ENCODE measurements at regions not wholly inside any gene's neighbourhood (a gene's known extent, or its start where the extent isn't known, plus 50 kb on each side); places are given as distances from the start of the nearest gene placed in this dataset.

DNA sequence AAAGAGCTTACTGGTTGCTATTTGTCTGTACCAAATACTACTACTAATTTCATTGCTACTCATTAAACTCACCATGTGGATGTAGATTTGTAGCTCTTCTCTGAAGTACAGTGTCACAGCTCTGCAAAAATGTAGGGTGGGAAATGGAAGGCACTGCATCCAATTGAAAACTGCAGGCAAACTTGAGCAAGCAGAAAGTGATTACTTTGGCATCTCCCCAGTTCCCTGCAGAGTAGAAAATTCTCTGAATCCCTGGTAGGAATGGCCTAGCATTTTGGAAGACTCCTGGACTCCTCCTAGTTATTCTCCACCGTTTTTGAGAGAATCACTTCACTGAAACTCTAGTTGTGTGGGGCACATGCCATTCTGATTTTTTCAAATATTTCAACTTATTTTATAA, 239.1 kb downstream of the DIO2 start:
- no peak for DNase-seq (ENCODE audit: low read depth)
- H3K4me3 ChIP-seq (ENCODE audit: low read depth, low read length): no peak overlapping the region
- TF ChIP-seq, protein P1, sequence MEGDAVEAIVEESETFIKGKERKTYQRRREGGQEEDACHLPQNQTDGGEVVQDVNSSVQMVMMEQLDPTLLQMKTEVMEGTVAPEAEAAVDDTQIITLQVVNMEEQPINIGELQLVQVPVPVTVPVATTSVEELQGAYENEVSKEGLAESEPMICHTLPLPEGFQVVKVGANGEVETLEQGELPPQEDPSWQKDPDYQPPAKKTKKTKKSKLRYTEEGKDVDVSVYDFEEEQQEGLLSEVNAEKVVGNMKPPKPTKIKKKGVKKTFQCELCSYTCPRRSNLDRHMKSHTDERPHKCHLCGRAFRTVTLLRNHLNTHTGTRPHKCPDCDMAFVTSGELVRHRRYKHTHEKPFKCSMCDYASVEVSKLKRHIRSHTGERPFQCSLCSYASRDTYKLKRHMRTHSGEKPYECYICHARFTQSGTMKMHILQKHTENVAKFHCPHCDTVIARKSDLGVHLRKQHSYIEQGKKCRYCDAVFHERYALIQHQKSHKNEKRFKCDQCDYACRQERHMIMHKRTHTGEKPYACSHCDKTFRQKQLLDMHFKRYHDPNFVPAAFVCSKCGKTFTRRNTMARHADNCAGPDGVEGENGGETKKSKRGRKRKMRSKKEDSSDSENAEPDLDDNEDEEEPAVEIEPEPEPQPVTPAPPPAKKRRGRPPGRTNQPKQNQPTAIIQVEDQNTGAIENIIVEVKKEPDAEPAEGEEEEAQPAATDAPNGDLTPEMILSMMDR (conservative IDR thresholded peaks at IDR 0.05; ENCODE audit: low read depth, low read length): no peak

DNA sequence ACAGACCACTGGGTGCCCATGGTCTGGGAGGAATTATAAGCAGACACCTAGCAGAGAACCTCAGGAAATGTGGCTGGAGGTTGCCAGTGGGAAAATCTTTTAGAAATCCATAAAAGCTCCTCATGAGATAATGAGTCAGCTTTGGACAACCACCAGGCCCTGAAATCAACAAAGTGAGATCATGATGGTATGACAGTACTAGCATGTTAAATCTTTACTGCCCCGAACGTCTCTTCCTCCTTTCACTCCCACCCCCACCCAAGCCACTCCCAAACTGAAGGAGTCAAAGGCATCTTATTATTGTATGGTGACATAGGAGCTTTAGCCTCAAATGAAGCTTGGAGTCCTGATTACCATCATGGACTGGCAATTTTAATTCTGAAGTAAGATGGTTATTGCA, 240.0 kb downstream of the DIO2 start:
- no peak for DNase-seq (ENCODE audit: low read depth)
- no peak overlapping the region for H3K4me3 ChIP-seq (ENCODE audit: low read depth, low read length)
- TF ChIP-seq, protein P1 (conservative IDR thresholded peaks at IDR 0.05; ENCODE audit: low read depth, low read length): no peak

DNA sequence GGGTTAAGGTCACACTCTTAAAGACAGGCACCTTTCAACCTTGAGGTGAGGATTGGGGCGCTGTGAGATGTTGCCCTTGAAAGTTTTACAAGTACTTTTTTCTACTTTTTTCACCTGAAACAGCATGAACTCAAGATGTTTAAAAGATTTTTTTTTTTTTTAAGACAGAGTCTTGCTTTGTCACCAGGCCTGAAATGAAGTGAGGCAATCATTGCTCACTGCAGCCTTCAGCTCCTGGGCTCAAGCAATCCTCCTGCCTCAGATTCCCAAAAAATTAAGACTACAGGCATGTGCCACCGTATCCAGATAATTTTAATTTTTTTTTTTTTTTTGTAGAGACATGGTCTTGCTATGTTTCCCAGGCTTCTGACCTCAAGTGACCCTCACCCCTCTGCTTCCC, 243.9 kb downstream of the DIO2 start:
- TF ChIP-seq, protein P1 (conservative IDR thresholded peaks at IDR 0.05; ENCODE audit: low read depth, low read length): no peak
- no peak for DNase-seq (ENCODE audit: low read depth)
- no peak overlapping the region for H3K4me3 ChIP-seq (ENCODE audit: low read depth, low read length)

DNA sequence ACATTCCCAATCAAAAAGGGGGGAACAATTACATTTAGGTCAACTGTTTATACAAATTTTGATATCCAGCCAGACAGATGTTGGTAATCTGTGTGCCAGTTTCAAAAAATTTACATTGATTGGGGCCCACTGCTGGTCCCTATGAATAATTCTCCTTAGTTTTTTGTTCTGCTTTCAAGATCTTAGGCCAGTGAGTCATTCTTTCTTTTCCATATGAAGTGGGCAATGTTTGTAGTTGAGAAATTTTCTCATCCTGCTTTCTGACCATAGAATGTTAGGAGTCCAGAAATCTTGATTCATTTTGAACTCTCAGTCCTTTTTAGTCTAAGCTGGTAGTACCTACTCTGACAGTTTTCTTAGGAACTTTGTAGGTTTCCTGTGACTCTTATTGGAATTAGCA, 244.3 kb downstream of the DIO2 start:
- TF ChIP-seq, protein P1 (conservative IDR thresholded peaks at IDR 0.05; ENCODE audit: low read depth, low read length): no peak
- no peak overlapping the region for H3K4me3 ChIP-seq (ENCODE audit: low read depth, low read length)
- no peak for DNase-seq (ENCODE audit: low read depth)

DNA sequence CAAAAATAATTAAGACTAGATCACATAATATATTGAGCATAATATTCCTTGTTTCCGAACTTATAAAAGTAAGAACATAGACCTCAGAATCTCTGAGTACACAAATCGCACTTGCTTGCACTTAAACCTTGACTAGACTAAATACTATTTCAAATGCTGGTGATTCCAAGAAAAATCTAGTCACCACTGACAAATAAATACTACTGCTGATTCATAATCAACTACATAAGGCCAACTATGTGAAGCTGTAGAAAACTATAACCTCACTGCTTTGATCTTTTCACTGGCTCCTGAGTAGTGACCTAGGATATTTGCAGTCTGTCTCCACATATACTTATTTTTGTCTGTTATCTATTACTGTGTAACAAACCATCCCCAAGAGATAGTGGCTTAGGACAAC, 245.4 kb downstream of the DIO2 start:
- TF ChIP-seq, protein P1 (conservative IDR thresholded peaks at IDR 0.05; ENCODE audit: low read depth, low read length): no peak
- DNase-seq (ENCODE audit: low read depth): no peak

DNA sequence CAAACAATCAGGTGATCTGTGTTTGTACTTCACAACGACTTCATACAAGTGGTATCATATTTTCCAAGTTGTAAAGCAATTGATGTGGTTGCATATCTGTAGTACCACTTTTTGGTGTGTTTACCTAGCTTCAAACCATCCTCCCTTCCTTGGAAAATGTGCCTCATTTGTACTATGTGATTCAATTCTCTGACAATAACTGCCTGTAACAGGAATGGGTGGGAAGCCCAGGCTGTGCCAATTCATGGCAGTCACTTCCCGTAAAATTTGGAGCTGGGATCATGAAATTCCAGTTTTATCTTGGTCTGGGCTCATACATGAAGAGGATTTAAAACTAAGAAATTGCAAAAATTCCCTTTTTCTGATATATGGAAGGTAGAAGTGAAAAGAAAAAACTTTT, 250.1 kb downstream of the DIO2 start:
- DNase-seq (ENCODE audit: low read depth): no peak
- TF ChIP-seq, protein P1 (conservative IDR thresholded peaks at IDR 0.05; ENCODE audit: low read depth, low read length): no peak

More for the DNA sequence above, 245.4 kb downstream of the DIO2 start:
- no peak overlapping the region for H3K4me3 ChIP-seq (ENCODE audit: low read depth, low read length)

DNA sequence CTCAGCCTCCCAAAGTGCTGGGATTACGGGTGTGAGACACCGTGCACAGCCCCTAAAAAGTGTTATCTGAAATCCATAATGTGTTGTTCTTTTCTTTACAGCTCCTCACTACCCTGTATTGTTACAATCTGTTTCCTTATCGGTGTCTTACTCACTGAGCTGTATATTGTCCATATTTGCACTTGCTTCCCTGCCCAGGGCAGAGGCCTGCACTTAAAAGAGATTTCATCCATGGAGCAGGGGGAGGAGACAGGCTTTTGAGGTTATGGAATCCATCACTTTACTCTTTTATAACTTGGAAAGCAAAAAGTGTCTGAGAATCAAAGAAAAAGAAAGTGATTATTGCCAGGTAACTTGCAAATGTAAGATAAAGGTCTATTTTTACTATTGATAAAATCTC, 251.0 kb downstream of the DIO2 start:
- H3K4me3 ChIP-seq (ENCODE audit: low read depth, low read length): no peak overlapping the region
- DNase-seq (ENCODE audit: low read depth): no peak
- TF ChIP-seq, protein P1 (conservative IDR thresholded peaks at IDR 0.05; ENCODE audit: low read depth, low read length): no peak

More for the DNA sequence above, 250.1 kb downstream of the DIO2 start:
- no peak overlapping the region for H3K4me3 ChIP-seq (ENCODE audit: low read depth, low read length)

All from epithelial cell of proximal tubule (primary cell).